Adrenal gland (tissue), 9 donors: ENCODE measurements at regions not wholly inside any gene's neighbourhood (a gene's known extent, or its start where the extent isn't known, plus 50 kb on each side); places are given as distances from the start of the nearest gene placed in this dataset.

Experiments used
- DNase-seq, 7 donors: peaks; one replicate each; pipeline ENCODE4 v3.0.0-alpha.2; 2019 to 2020
- H3K27ac ChIP-seq, 5 donors: fragments of 200-600 bp; sonication (generic) in 4 of 5; 1 replicate in 3 of 5; 2 replicates in 2 of 5; pipeline versions ENCODE4 v1.5.1 to v1.8.0; 2016 to 2020; ENCODE audit warnings: mild to moderate bottlenecking in 1 of 5
- H3K27me3 ChIP-seq: fragments of 200-600 bp; 2 replicates; pipeline ENCODE4 v1.8.0; 2021
- H3K36me3 ChIP-seq, 2 donors: fragments of 200-600 bp; replicated peaks in 1 of 2; 1 replicate in 1 of 2; 2 replicates in 1 of 2; pipeline versions ENCODE4 v1.5.1 to v1.8.0; 2018 to 2022
- H3K4me1 ChIP-seq, 2 donors: fragments of 200-600 bp; replicated peaks in 1 of 2; 1 replicate in 1 of 2; 2 replicates in 1 of 2; pipeline versions ENCODE4 v1.5.1 to v1.8.0; 2018 to 2021
- H3K4me3 ChIP-seq, 4 donors: fragments of 200-600 bp; sonication (generic) in 3 of 4; one replicate each; pipeline ENCODE4 v1.5.1; 2016 to 2018
- H3K9me3 ChIP-seq, 3 donors: fragments of 200-600 bp; sonication (generic) in 1 of 3; replicated peaks in 1 of 3; 1 replicate in 2 of 3; 2 replicates in 1 of 3; pipeline versions ENCODE4 v1.5.1 to v1.8.0; 2016 to 2021
- CTCF ChIP-seq, 6 experiments: fragments of 450-650 bp in 4 of 6; fragments of 200-600 bp in 2 of 6; sonication (generic) in 1 of 6; IDR thresholded peaks; 1 replicate in 5 of 6; 2 replicates in 1 of 6; pipeline versions ENCODE4 v1.5.1 to v1.8.0; 2016 to 2021; ENCODE audit warnings: antibody characterized with exemption in 6 of 6, mild to moderate bottlenecking in 2 of 6, moderate library complexity in 1 of 6
- POLR2A ChIP-seq, 2 donors: fragments of 450-650 bp; IDR thresholded peaks; one replicate each; pipeline ENCODE4 v1.6.1; 2017; ENCODE audit warnings: antibody characterized with exemption in 2 of 2, mild to moderate bottlenecking in 2 of 2, moderate library complexity in 1 of 2
- WGBS, 4 donors: extraction: QIAGEN DNeasy Blood & Tissue Kit in 2 of 4; methylation state at CpG; one replicate each; pipeline versions ENCODE4 v1.1.5 to v1.1.7; 2013 to 2017; 5-methylcytosine and 5-hydroxymethylcytosine counted together
- intact Hi-C, 2 donors: fragments of 100-400 bp; cut with DNase I; formaldehyde crosslinking; loops; one replicate each; pipeline versions ENCODE4 v1.14.1 to v1.15.0; 2022 to 2023
- donor health status: healthy with polysubstance abuse.
- donor health status: Bipolar disorder and iron deficiency.
- donor health status: DM: yes; HTN: yes; CAD: no.
- donor health status: DM: no; HTN: no; CAD: no.
- donor health status: DM: no; HTN: no; CAD: no.

GRCh38 chr5:107764976-107765804, 94.5 kb upstream of the EFNA5 start:
- Histone ChIP-seq H3K27me3 (no peaks in the 10 kb centered on the region), H3K36me3 (no peaks in the 10 kb centered on the region), H3K9me3 (no peaks in the 10 kb centered on the region), H3K27ac (no peak overlapping the region), H3K4me1 (no peaks in the 10 kb centered on the region), H3K4me3 (no peak overlapping the region)
- no peak for DNase-seq
- WGBS, 4 donors, result 78 to 86% (median 82%) methylated on average over 9 of the region's 9 CpGs
- intact Hi-C loops, result no loop called here
- TF ChIP-seq CTCF (IDR thresholded peaks at IDR 0.05), result no peak
- TF ChIP-seq POLR2A (IDR thresholded peaks at IDR 0.05), result no peak

- Histone ChIP-seq H3K4me1 (no peaks in the 10 kb centered on the region), H3K27ac (no peak overlapping the region), H3K9me3 (no peaks in the 10 kb centered on the region), H3K27me3 (no peaks in the 10 kb centered on the region), H3K4me3 (no peak overlapping the region), H3K36me3 (no peaks in the 10 kb centered on the region)
- WGBS, 4 donors, result 89 to 95% (median 90%) methylated on average over 5 of the region's 5 CpGs
- no peak for DNase-seq
- TF ChIP-seq CTCF (IDR thresholded peaks at IDR 0.05), result no peak
- intact Hi-C loops, result no loop called here
Measured at GRCh38 chr5:107764282-107764681, 93.5 kb upstream of the EFNA5 start.

- Histone ChIP-seq H3K4me3 (no peak overlapping the region), H3K9me3 (no peaks in the 10 kb centered on the region), H3K4me1 (no peaks in the 10 kb centered on the region), H3K27me3 (no peaks in the 10 kb centered on the region), H3K27ac (no peak overlapping the region), H3K36me3 (no peaks in the 10 kb centered on the region)
- no peak for DNase-seq
- no peak for TF ChIP-seq POLR2A (IDR thresholded peaks at IDR 0.05)
- no peak for TF ChIP-seq CTCF (IDR thresholded peaks at IDR 0.05)
- intact Hi-C loops, result no loop called here
- 93 to 99% (median 95%) methylated on average over 3 to 4 of the region's 4 CpGs for WGBS, 4 donors
Measured at GRCh38 chr5:107753427-107753826, 82.7 kb upstream of the EFNA5 start.

GRCh38 chr5:107744418-107745330, 73.9 kb upstream of the EFNA5 start:
- no peak overlapping the region for H3K4me3 ChIP-seq
- no peaks in the 10 kb centered on the region for H3K4me1 ChIP-seq
- intact Hi-C loops, result no loop called here
- no peak for TF ChIP-seq POLR2A (IDR thresholded peaks at IDR 0.05)
- no peak for TF ChIP-seq CTCF (IDR thresholded peaks at IDR 0.05)
- H3K27me3 ChIP-seq, result no peaks in the 10 kb centered on the region
- no peaks in the 10 kb centered on the region for H3K36me3 ChIP-seq
- no peaks in the 10 kb centered on the region for H3K9me3 ChIP-seq
- 79 to 83% (median 81%) methylated on average over 5 of the region's 5 CpGs for WGBS, 4 donors
- H3K27ac ChIP-seq, result no peak overlapping the region
- DNase-seq, result no peak
